Stomach (tissue), 4 donors: ENCODE measurements at regions not wholly inside any gene's neighbourhood (a gene's known extent, or its start where the extent isn't known, plus 50 kb on each side); places are given as distances from the start of the nearest gene placed in this dataset.

ENCODE experiments used
- CTCF ChIP-seq, 7 experiments: fragments of 450-650 bp in 4 of 7; fragments of 200-600 bp in 3 of 7; sonication (generic) in 3 of 7; IDR thresholded peaks; one replicate each; pipeline ENCODE4 v1.5.1; 2016 to 2019; ENCODE audit warnings: antibody characterized with exemption in 7 of 7, control low read depth in 2 of 7, mild to moderate bottlenecking in 1 of 7
- POLR2A ChIP-seq, 4 donors: fragments of 450-650 bp; IDR thresholded peaks; one replicate each; pipeline ENCODE4 v1.6.1; 2016; ENCODE audit warnings: antibody characterized with exemption in 4 of 4, control low read depth in 2 of 4, mild to moderate bottlenecking in 1 of 4, moderate library complexity in 1 of 4

- TF ChIP-seq CTCF (IDR thresholded peaks at IDR 0.05) (no peak), POLR2A (IDR thresholded peaks at IDR 0.05) (no peak)
Measured at GRCh38 chr3:144039661-144040060, 68.0 kb downstream of the DIPK2A start.
